ENCODE measurements at regions not wholly inside any gene's neighbourhood (a gene's known extent, or its start where the extent isn't known, plus 50 kb on each side); places are given as distances from the start of the nearest gene placed in this dataset.
A peak's percentile ranks its signal among the peaks of the same experiment; 100 is the strongest.
"Not testable (repeated sequence)": the region's sequence is repeated elsewhere in the genome, so short reads cannot be mapped to it uniquely, and the experiment has no call there.

GRCh38 chr3:178137831-178138230 lies 398.4 kb upstream of the KCNMB2 start:
- DNase-seq (ENCODE audit: low read depth), result no peak

DNA sequence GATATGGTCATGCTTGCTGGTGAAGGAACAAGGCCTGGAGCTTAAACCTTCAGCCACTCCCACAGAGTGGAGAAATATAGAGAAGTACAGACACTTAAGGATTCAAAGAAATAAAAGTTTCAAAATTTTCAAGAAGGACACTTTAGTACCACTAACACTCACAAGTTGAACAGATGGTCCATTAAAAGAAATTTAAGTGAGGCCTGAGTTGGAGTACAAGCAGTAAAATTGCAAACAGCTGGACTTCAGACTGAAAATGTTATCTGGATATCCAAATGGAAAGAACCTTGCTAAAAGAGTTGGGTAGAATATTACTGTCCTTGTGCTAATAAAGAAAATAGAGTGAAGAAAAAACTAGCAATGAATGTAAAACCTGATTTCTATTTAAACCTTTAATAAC lies 397.1 kb upstream of the KCNMB2 start:
- DNase-seq (ENCODE audit: low read depth), result no peak

DNA sequence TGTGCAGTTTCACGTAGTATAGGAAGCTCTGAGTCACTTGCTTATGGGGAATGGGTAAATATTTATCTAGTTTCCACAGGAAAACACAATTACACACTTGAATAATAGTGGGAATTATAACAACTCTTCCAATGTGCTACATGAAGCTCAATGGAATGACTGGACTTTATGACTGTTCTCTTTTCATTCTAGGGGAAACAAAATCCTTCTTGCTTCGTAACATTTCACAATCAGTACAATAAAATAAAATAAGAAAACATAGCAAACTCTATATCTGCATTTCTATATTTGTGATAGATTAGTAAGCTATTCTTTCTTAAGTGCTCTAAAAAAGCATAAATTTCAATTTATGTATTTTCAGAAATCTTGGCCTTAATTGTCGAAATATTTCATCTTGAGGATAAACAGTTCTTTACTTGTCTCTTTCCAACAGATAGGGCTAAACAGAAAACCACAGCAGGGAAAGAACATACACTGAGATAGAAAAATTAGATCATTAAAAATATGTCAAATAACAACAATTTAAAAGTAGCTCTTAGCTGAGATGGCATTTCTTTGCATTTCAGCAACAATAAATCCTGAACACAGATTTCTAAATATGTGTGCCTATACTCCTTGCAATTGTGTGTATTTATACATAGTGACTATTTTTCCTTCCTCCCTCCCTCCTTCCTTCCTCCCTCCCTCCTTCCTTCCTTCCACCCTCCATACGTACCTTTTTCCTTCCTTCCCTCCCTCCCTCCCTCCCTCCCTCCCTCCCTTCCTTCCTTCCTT lies 395.5 kb upstream of the KCNMB2 start:
- peak; percentile 34 for DNase-seq (ENCODE audit: low read depth)

DNA sequence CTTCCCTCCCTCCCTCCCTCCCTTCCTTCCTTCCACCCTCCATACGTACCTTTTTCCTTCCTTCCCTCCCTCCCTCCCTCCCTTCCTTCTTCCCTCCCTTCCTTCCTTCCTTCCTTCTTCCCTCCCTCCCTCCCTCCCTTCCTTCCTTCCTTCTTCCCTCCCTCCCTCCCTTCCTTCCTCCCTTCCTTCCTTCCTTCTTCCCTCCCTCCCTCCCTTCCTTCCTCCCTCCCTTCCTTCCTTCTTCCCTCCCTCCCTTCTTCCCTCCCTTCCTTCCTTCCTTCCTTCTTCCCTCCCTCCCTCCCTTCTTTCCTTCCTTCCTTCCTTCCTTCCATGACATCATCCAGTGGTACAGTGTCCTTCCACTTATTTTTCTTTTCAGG lies 394.9 kb upstream of the KCNMB2 start:
- not testable (repeated sequence) for DNase-seq (ENCODE audit: low read depth)

DNA sequence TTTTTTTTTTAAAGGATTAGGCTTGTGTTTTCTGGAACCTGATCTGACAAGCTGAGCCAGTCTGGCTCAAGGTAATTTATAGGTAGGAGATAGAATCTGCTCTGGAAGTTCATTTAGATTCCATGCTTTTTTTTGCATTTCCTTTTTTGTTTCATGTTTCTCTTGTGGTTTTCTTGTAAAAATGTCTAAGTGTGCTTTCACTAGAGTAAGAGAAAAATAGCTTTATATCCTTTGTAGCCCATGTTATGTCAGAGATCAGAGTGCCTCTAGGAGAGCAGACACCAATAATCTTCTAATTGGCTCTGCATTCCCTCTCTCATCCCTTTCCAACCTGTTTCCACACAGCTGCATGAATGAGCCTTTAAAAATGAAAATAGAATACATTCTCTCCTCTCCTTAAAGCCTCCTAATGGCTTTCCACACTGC lies 389.8 kb upstream of the KCNMB2 start:
- DNase-seq (ENCODE audit: low read depth), result no peak

DNA sequence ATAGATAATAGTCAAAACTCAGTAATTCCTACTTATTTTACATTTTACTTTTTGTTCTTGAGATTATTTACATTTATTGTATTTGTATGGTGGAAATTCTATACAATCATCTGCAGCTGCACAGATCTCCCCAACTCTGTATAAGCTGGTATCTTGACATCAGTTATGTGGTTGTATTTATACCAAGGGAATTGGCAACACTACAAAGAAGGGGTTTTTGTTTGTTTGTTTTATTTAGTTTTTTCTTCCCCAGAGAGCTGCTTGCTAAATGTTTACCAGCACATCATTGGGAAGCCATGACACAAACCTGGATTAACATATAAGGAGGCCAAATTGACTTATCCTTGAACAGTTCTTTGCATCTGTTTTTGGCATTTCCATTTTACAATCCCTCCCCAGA lies 389.2 kb upstream of the KCNMB2 start:
- no peak for DNase-seq (ENCODE audit: low read depth)

DNA sequence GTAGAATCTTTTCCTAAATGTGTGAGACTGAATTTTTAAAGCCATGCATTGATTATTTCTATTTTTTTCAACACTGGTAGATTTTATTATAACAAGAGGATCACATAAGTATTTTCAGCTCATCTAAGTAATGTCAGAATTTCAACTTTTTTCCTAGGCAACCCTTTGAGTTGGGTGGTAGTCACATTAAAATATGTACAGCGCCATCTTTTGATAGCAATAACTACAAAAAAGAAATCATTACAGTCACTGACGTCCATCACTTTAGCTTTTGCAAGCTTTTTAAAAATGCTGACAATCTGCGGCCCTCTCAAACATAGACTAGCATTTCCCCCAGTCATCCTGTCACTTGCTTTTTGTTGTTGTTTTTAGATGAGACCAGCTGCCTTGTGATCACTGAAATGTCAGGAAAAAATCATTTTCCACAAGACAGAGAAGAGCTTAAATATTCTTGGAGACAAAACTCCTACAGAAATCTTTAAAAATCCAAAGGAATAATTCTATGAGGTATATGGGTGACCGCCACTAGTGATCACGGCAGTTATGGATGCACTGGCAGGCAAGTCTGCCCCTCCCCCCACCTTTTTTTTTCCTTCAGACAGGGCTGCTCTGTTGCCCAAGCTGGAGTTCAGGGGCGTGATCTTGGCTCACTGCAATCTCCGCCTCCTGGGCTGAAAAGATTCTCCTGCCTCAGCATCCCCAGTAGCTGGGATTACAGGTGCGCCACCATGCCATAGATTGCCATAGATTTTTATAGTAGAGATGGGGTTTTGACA lies 384.0 kb upstream of the KCNMB2 start:
- DNase-seq (ENCODE audit: low read depth), result no peak

DNA sequence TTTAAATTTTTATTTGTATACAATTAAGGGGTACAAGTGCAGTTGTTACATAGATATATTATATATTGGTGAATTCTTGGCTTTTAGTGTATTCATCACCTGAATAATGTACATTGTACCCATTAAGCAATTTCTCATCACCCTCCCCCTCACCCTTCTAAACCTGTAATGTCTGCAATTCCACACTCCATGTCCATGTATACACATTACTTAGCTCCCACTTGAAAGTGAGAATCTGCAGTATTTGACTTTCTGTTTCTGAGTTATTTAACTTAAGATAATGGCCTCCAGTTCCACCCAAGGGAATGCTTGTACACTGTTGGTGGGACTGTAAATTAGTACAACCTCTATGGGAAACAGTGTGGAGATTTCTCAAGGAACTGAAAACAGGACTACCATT lies 383.2 kb upstream of the KCNMB2 start:
- no peak for DNase-seq (ENCODE audit: low read depth)

- no peak for DNase-seq (ENCODE audit: low read depth)
These were observed 380.7 kb upstream of the KCNMB2 start for GRCh38 chr3:178155521-178155920.

DNA sequence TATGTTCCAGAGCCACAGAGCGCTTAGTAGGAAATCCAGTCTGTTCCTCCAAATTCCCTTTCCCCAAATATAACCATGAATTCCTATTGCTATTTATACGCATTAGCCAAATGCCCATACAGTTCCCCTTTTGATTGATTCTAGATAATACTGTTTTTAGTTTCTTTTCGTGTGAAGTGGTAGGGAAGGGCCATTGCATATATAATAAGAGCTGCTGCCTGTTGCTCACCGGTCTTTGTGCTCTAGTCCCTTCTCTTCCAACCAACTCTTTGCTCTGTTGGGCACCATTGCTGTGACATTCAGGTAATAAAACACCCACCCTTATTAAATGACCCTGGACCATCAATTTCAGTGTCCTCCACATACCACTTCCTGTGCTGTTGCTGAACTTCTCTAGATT lies 379.9 kb upstream of the KCNMB2 start:
- no peak for DNase-seq (ENCODE audit: low read depth)

DNA sequence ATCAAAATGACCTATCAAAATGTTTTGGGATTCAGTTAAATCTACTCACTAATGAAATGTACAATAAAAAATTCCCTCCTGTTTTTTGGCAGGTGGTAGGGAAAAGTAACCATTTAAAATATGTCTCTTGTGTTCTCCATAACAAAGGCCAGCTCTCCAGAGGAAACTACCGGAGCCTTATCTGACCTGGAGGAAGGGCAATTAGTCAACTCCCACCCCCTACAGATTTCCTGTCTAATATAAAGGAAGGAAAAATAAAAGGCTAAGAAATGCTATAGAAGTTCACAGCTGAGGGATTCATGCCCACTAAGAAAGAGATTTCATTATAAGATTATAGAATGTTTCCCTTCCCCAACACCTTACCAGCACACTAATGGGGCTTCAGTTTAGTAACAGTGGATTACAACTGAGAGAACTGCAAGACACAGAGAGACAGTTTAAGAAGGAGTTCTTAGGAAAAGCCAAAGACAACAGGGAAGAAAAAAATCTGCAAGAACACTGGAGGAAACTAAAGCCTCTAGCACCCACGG lies 376.5 kb upstream of the KCNMB2 start:
- DNase-seq (ENCODE audit: low read depth), result no peak

- DNase-seq (ENCODE audit: low read depth), result no peak
These were observed 366.8 kb upstream of the KCNMB2 start for GRCh38 chr3:178169421-178169820.

- DNase-seq (ENCODE audit: low read depth), result peak; percentile 98
These were observed 365.3 kb upstream of the KCNMB2 start for GRCh38 chr3:178170698-178171535.

DNA sequence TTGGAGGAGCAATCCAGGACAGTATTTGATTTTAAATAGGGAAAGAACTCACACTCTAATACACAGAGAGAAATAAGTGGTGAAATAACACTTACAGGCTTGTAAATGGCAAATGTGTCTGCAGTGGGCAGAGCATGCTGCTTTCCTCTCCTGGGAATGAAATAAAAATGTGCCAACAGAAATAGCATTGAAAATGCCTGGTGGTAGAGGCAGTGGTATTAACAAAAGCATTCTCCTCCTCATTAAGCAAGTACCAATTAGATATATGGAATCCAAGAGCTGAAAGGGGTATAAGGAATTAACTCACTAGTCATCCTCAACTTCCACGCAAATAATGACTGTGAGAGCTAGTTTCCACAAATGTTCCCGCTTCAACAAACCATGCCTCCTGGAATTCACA lies 364.1 kb upstream of the KCNMB2 start:
- DNase-seq (ENCODE audit: low read depth), result no peak

DNA sequence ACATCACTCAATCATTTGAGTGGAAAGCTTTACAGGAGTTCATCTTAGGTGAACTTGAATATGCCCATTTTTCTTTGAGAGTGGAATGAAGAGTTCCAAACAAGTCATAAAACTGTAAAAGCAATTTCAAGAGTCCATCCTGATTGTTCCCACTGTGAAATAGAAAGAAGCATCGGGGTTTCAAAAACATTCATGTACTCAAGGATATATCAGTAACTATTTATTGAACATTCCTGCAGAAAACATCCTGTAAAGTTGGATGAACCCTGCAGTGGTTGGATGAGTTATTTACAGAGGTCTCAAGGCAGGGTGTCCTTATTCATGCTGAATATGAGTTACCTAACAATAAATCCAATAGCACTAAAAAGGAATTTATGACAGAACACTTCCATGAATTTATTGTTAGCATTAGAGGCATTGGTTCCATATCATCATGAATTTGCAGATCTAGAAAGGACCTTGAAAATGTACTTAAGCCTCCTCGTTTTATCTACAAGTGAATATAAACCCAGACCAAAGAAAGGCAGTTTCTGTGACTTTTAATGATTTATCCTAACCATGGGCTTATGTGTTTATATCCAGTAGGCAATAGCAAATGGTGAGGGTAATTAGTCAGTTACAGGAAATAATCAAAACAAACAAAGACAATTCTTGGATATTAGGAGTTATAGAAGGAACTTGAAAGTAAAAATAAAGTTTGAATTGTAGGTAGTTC lies 361.9 kb upstream of the KCNMB2 start:
- no peak for DNase-seq (ENCODE audit: low read depth)

DNA sequence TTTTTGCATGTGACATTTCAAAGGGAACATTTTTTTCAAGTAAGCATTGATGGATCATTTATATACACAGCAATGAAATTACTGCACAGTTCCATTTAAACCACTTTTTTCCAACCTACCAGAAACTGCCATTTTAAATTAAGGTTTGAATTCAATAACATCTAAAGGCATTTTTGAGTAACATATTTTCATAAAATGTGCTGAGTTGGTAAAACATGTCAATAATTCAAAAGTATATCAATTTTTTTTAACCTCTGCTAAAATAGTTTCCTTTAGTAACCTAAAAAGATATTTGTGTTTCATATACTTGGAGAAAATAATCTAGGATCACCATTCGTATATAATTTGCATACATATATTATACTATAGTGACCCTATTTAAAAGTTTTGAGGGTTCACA lies 355.1 kb upstream of the KCNMB2 start:
- no peak for DNase-seq (ENCODE audit: low read depth)

DNA sequence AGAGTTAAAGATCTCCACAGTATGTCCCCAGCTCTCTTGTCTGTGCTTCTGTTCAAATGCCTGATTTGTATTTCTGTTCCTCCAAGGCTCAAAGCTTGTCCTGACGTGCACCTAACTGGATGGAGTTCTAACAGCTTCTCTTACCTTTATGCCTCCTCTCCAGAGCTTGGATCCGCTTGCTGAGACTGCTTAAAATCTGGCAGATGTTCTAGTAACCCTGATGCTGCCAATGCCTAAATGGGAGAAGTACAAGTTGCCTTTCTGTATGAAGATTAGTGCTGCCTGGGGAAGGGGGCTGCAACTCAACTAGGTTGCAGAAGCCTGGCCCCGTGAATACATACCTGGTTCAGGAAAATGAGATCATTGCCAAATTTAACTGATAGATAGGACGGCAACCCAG lies 354.5 kb upstream of the KCNMB2 start:
- DNase-seq (ENCODE audit: low read depth), result no peak

DNA sequence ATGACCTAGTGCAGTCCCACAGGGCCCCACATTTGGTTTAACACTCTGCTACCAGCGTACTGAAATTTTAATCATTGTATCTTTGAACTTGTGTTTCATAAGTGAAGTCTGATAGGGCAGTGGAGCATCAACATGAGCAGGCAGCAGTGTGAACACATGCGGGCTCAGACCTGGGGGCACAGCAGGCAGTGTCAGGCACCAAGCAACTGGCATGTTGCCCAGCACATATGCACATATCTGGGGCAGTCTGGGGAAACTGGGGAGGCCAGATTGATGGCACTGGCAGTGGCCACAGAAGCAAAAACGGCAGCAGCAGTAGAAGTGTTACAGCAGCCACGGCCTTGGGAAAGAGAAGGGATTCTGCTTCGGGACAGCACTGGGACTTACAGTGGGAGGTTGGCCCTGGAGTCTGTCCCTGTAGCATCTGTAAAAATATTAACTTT lies 353.9 kb upstream of the KCNMB2 start:
- DNase-seq (ENCODE audit: low read depth), result no peak

DNA sequence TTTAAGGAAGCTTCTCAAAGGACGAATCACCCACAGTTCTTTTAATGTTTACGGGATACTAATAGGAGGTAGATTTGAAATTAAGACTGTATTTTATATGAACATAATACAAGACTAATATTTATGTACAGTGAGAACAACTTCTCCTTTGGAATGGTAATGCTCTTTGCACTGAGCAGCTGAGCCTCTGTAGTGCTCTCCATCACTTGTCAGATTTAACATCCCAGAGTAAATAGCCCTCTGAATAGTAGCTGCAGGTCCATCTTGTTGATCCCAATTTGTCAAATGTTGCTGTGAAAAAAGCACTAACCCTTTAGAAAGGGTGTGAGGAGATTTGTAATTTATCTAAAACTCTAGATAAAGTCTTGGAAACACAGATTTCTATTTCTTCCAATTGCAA lies 351.4 kb upstream of the KCNMB2 start:
- DNase-seq (ENCODE audit: low read depth), result no peak

DNA sequence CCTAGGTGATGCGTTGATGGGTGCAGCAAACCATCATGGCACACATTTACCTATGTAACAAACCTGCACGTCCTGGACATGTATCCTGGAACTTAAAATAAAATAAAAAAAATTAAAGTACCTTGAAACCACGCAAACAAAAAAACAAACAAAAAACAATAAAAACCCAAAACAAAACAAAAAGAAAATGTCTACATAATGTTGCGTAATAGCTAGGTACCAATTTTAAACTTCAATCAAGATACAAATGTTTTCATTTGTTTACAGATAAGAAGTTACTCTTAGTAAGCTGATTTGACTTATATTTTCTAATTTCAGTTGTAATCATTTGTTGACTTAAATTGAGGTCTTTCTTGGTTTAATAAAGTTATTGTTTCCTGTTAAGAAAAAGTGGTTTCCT lies 349.6 kb upstream of the KCNMB2 start:
- no peak for DNase-seq (ENCODE audit: low read depth)

DNA sequence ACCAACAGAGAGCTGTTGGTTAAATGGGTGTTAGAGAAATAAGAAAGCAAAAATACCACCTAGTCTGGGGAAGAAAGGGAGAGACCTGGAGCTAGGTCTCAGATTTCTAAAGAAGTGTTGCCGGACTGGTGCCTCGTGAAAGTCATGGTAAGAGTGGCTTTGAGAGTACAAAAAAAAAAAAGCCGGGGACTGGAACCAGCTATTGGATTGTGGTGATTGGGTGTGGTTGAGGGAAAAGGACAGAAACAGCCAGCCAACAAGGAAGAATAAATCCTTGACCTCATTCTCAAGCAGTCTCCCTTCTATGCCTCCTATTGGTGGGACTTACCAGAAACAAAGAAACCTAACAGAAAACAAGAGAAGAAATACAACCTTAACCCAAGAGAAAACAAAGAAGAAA lies 346.4 kb upstream of the KCNMB2 start:
- DNase-seq (ENCODE audit: low read depth), result no peak
